B cell (primary cell): ENCODE measurements at regions not wholly inside any gene's neighbourhood (a gene's known extent, or its start where the extent isn't known, plus 50 kb on each side); places are given as distances from the start of the nearest gene placed in this dataset.

ENCODE experiments used
- ATAC-seq: fragments of 200-7000 bp; cut with Tn5 transposase; one replicate; pipeline ENCODE4 v1.10.0; 2021; ENCODE audit warnings: low read depth, mild to moderate bottlenecking, moderate number of reproducible peaks, moderate library complexity
- CTCF ChIA-PET: fragments of 350-600 bp; sonication (Branson Sonifier 250); formaldehyde crosslinking; loops from one replicate; lab custom pipeline; 2021; ENCODE audit warnings: antibody characterized with exemption, inconsistent platforms; lab: Charles Lee
- POLR2A ChIA-PET: fragments of 350-600 bp; sonication (Branson Sonifier 250); formaldehyde crosslinking; loops from one replicate; lab custom pipeline; 2021; ENCODE audit warnings: antibody characterized with exemption; lab: Charles Lee
- DNase-seq: peaks from one replicate; pipeline ENCODE4 v3.0.0; 2013
- H2AFZ ChIP-seq: 2 replicates; pipeline ENCODE4 v1.6.1; 2012; ENCODE audit warnings: mild to moderate bottlenecking, low read depth, low read length; ENCODE audit not compliant: insufficient read depth, poor library complexity, severe bottlenecking
- H3K27ac ChIP-seq, 2 donors: 1 replicate in 1 of 2; 2 replicates in 1 of 2; pipeline ENCODE4 v1.5.1; 2012 to 2013; ENCODE audit warnings: low read length in 2 of 2, mild to moderate bottlenecking in 2 of 2, moderate library complexity in 1 of 2
- H3K27me3 ChIP-seq, 4 experiments: fragments of 200-600 bp in 1 of 4; sonication (generic) in 1 of 4; replicated peaks in 1 of 4; 1 replicate in 2 of 4; 2 replicates in 2 of 4; pipeline versions ENCODE4 v1.6.1 to v1.7.0; 2013 to 2016; ENCODE audit warnings: low read length in 3 of 4, mild to moderate bottlenecking in 2 of 4, mixed read lengths in 1 of 4, moderate library complexity in 1 of 4; ENCODE audit not compliant: insufficient read depth in 4 of 4, control insufficient read depth in 3 of 4; ENCODE audit errors: control extremely low read depth in 1 of 4
- H3K36me3 ChIP-seq, 2 experiments: replicated peaks in 1 of 2; 1 replicate in 1 of 2; 2 replicates in 1 of 2; pipeline versions ENCODE4 v1.6.1 to v1.7.1; 2013; ENCODE audit warnings: low read length in 1 of 2; ENCODE audit not compliant: insufficient read depth in 2 of 2, control insufficient read depth in 1 of 2; ENCODE audit errors: control extremely low read depth in 1 of 2, extremely low read depth in 1 of 2
- H3K4me1 ChIP-seq, 2 donors: fragments of 200-600 bp in 1 of 2; sonication (generic) in 1 of 2; 1 replicate in 1 of 2; 2 replicates in 1 of 2; pipeline versions ENCODE4 v1.5.1 to v1.6.1; 2013 to 2017; ENCODE audit warnings: low read length in 2 of 2; ENCODE audit not compliant: control insufficient read depth in 2 of 2, insufficient read depth in 2 of 2
- H3K4me2 ChIP-seq: replicated peaks from 2 replicates; pipeline ENCODE3; 2012; ENCODE audit warnings: mild to moderate bottlenecking, low read depth, low read length; ENCODE audit not compliant: poor library complexity, severe bottlenecking
- H3K4me3 ChIP-seq, 5 experiments: fragments of 200-600 bp in 1 of 5; sonication (generic) in 1 of 5; 1 replicate in 3 of 5; 2 replicates in 2 of 5; pipeline versions ENCODE4 v1.5.1 to v1.7.0; 2011 to 2016; ENCODE audit warnings: low read length in 4 of 5, mild to moderate bottlenecking in 4 of 5, low read depth in 2 of 5, control low read depth in 1 of 5, moderate library complexity in 1 of 5; ENCODE audit not compliant: insufficient read depth in 1 of 5; ENCODE audit errors: control extremely low read depth in 1 of 5, extremely low read depth in 1 of 5
- H3K79me2 ChIP-seq: fragments of 200-600 bp; sonication (generic); one replicate; pipeline ENCODE4 v1.6.0; 2016; ENCODE audit warnings: low read length; ENCODE audit not compliant: control insufficient read depth, insufficient read depth
- H3K9ac ChIP-seq: fragments of 200-600 bp; sonication (generic); 2 replicates; pipeline ENCODE4 v1.6.1; 2017; ENCODE audit warnings: mild to moderate bottlenecking, low read length, moderate library complexity
- H3K9me3 ChIP-seq, 3 donors: one replicate each; pipeline versions ENCODE4 v1.6.1 to v1.7.1; 2013; ENCODE audit warnings: low read length in 2 of 3; ENCODE audit not compliant: control insufficient read depth in 2 of 3, insufficient read depth in 1 of 3; ENCODE audit errors: control extremely low read depth in 1 of 3
- H4K20me1 ChIP-seq: 2 replicates; pipeline ENCODE4 v1.6.0; 2012; ENCODE audit warnings: mild to moderate bottlenecking, low read length; ENCODE audit not compliant: insufficient read depth, control insufficient read depth, poor library complexity, severe bottlenecking
- H3K27ac Mint-ChIP-seq: one replicate; pipeline ENCODE4 v1.8.0; 2021; ENCODE audit warnings: mixed read lengths
- H3K27me3 Mint-ChIP-seq: one replicate; pipeline ENCODE4 v1.8.0; 2021; ENCODE audit warnings: mixed read lengths
- H3K4me1 Mint-ChIP-seq: one replicate; pipeline ENCODE4 v1.8.0; 2021; ENCODE audit warnings: mixed read lengths
- H3K4me3 Mint-ChIP-seq: one replicate; pipeline ENCODE4 v1.8.0; 2021; ENCODE audit warnings: mixed read lengths
- H3K9me3 Mint-ChIP-seq: one replicate; pipeline ENCODE4 v1.8.0; 2022; ENCODE audit warnings: mixed read lengths; ENCODE audit not compliant: insufficient read depth
- CTCF ChIP-seq: fragments of 200-600 bp; IDR thresholded peaks from one replicate; pipeline ENCODE4 v1.8.0; 2022; ENCODE audit warnings: antibody characterized with exemption, mild to moderate bottlenecking
- EZH2 ChIP-seq: IDR thresholded peaks from 2 replicates; pipeline ENCODE4 v1.6.1; 2012; ENCODE audit warnings: borderline replicate concordance, low read depth, mild to moderate bottlenecking, moderate library complexity, low read length; ENCODE audit not compliant: insufficient read depth, poor library complexity, severe bottlenecking
- WGBS: methylation state at CpG from one replicate; pipeline ENCODE4 v1.1.5; 2013; ENCODE audit warnings: missing lambda C conversion rate; ENCODE audit not compliant: insufficient coverage; 5-methylcytosine and 5-hydroxymethylcytosine counted together
- intact Hi-C: fragments of 100-400 bp; cut with micrococcal nuclease; formaldehyde crosslinking; loops from one replicate; pipeline ENCODE4 v1.10.0; 2022

DNA sequence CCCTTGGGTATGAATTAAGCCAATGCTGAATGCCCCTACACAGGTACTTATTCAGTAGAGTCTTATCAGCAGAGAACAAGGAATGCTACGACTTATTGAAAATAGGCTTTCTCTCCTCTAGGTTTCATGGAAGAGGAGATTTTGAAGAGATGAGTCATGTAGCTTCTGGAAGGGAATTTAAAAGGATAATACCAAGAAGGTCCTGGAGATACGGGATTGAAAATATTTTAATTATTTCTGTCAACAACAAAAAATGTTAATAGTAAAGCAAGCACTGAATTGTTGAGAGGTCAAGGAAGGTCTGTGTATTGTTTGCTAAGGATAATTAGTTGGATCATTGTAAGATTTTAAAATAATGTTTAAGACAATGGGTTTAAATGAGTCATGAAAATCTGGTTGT, 293.0 kb upstream of the SPHKAP start:
- Histone ChIP-seq H3K36me3 (no peaks in the 10 kb centered on the region), H4K20me1 (no peaks in the 10 kb centered on the region), H3K9ac (no peak overlapping the region), H3K4me1 (no peaks in the 10 kb centered on the region), H3K27ac (no peak overlapping the region), H2AFZ (no peak overlapping the region), H3K9me3 (peaks cover 0 to 1% (median 0%) of the 10 kb centered on the region in 3 donors), H3K4me3 (no peak overlapping the region), H3K4me2 (no peak overlapping the region), H3K27me3 (no peaks in the 10 kb centered on the region), H3K79me2 (no peaks in the 10 kb centered on the region)
- DNase-seq (no peak), ATAC-seq (no peak)
- Mint-ChIP-seq H3K27ac (no peak overlapping the region), H3K4me1 (no peaks in the 10 kb centered on the region), H3K9me3 (peaks cover 3% of the 10 kb centered on the region), H3K4me3 (no peak overlapping the region), H3K27me3 (no peaks in the 10 kb centered on the region)
- POLR2A ChIA-PET, result no interaction called here
- TF ChIP-seq EZH2, result no peak
- no peak for TF ChIP-seq CTCF
- CTCF ChIA-PET, result no interaction called here
- WGBS, result no CpG with 5 or more reads among the region's 2 CpGs
- intact Hi-C loops, result no loop called here

GRCh38 chr2:228469721-228470120, 288.2 kb upstream of the SPHKAP start:
- Mint-ChIP-seq H3K4me1 (no peaks in the 10 kb centered on the region), H3K4me3 (no peak overlapping the region), H3K27me3 (no peaks in the 10 kb centered on the region), H3K27ac (no peak overlapping the region), H3K9me3 (peaks cover 3% of the 10 kb centered on the region)
- Histone ChIP-seq H3K9ac (no peak overlapping the region), H3K27ac (no peak overlapping the region), H3K27me3 (no peaks in the 10 kb centered on the region), H3K4me2 (no peak overlapping the region), H3K79me2 (no peaks in the 10 kb centered on the region), H4K20me1 (no peaks in the 10 kb centered on the region), H3K9me3 (peaks cover 0 to 1% (median 0%) of the 10 kb centered on the region in 3 donors), H3K4me1 (no peaks in the 10 kb centered on the region), H2AFZ (no peak overlapping the region), H3K36me3 (no peaks in the 10 kb centered on the region), H3K4me3 (no peak overlapping the region)
- ChIA-PET POLR2A (no interaction called here), CTCF (no interaction called here)
- no peak for DNase-seq
- intact Hi-C loops, result no loop called here
- no peak for TF ChIP-seq EZH2
- no peak for TF ChIP-seq CTCF
- no peak for ATAC-seq
